Activated T-cell treated with anti-CD3 and anti-CD28 coated beads for 48 hours (primary cell): ENCODE measurements at regions not wholly inside any gene's neighbourhood (a gene's known extent, or its start where the extent isn't known, plus 50 kb on each side); places are given as distances from the start of the nearest gene placed in this dataset.

Experiments used
- DNase-seq: peaks from one replicate; pipeline ENCODE4 v3.0.0-alpha.2; 2020; ENCODE audit warnings: low read depth

DNA sequence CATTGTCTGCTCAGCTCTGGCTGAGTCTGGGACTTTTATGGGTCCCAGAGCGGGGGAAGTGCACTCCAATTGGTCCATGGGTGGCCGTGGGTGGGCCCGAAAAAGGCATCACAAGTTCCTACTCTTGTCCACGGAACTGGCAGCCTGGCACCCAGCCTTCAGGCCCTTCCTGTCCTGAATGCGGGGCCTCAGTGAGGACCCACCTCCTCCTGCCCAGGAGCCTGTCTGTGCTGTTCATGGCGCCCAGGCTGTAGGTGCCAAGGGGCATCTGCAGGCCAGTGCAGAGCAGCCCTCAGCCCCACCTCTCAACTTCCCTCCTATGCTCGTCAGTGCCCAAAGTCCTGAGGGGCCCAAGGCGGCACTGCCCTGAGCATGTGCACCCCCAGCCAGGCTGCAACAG is 411.7 kb upstream of the KIRREL3 start:
- no peak for DNase-seq

DNA sequence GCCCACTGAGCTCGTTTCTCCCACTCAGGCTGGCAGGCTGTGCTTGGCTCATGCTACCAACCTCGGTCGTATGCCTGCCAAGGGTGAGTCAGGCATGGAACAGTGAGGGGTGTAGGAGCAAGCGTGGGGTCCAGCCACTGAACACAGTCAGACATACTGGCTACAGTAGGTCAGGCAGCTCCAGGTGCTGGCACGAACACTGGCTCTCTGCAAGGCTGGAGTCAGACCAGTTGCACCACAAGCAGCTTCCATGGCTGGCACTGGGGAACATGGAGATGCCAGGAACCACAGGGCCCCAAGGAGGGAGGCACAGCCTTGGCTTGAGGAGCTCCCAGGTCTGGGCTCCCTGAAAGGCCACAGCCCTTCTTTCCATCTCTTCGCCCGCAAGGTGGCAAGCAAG is 410.7 kb upstream of the KIRREL3 start:
- no peak for DNase-seq

DNA sequence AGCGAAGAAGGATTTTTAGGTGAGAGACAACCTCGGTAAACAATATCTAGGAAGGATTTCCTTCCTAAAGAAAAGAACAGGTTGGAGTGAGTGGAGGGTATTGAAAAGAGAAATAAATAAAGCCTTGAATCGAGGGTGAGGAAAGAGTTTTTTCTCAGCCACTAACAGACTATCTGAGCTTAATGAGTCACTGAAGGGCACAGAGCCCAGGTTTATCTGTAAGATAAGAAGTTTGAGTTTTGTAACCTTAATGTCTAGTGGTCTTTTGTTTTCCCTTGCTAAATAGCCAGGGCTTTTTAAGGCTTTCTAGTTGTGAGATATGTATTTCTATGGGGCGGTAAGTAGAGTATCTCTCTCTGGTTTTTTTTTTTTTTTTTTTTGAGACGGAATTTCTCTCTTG is 394.5 kb upstream of the KIRREL3 start:
- DNase-seq: no peak

- no peak for DNase-seq
Measured at GRCh38 chr11:127393460-127393997, 393.0 kb upstream of the KIRREL3 start.

GRCh38 chr11:127392575-127392974 is 392.0 kb upstream of the KIRREL3 start:
- DNase-seq: no peak

DNA sequence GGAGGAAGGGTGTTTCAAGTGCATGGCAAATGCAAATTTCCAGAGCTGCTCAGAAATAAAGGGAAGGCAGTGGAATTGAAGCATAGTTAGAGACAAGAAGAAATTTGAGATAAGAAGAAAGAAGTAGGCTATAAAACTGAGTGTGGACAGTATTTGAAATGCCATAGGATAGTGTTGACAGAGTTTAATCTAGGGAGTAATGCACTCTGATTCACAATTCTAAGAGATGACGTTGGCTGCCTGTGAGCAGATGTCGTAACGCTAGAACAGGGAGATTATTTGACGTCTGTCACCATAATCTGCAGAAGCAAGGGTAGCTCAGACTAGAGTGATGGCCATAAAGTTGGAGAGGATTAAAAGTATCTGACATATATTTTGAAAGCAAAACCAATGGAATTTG is 389.9 kb upstream of the KIRREL3 start:
- DNase-seq: no peak

DNA sequence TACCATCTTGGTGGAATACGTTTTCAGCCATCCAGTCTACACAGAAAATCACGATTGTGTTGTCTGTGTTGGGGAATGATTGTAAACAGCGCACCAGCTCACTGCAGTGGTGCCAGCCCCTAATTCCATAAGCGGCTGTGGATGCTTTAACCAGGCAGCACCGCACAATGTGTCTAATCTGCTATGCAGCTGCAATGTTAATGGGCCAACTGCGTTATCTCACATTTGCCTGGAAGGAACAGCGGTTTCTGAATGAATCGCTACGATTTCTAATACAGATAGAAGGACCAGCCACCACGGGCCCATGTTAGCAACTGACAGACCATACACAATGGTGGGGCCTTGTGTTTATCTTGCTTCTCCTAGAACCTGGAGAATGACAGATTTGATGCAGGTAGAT is 384.5 kb upstream of the KIRREL3 start:
- DNase-seq: no peak

- no peak for DNase-seq
Measured at GRCh38 chr11:127383026-127383425, 382.5 kb upstream of the KIRREL3 start.

GRCh38 chr11:127381247-127381646 is 380.7 kb upstream of the KIRREL3 start:
- no peak for DNase-seq

- no peak for DNase-seq
Measured at GRCh38 chr11:127379686-127380085, 379.1 kb upstream of the KIRREL3 start.

- DNase-seq: no peak
Measured at GRCh38 chr11:127376301-127376700, 375.7 kb upstream of the KIRREL3 start.

DNA sequence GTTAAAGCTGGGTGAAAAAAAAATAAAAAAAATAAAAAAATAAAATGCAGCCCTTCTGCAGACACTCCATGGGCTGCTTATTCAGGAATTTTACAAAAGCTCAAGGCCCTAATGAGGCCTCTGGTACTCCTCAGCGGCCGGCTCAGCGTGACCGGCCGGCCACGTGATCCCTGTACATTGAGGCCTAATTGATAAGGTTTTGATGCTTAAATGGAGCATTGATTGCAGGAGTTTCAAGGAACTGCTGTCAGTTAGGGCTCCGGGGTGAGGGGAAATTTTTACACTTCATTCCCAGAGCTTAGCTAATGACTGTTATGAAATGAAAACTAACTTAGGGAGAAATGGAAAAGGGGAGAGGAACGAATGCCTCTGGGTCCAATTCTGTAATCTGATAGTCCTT is 368.8 kb upstream of the KIRREL3 start:
- no peak for DNase-seq

DNA sequence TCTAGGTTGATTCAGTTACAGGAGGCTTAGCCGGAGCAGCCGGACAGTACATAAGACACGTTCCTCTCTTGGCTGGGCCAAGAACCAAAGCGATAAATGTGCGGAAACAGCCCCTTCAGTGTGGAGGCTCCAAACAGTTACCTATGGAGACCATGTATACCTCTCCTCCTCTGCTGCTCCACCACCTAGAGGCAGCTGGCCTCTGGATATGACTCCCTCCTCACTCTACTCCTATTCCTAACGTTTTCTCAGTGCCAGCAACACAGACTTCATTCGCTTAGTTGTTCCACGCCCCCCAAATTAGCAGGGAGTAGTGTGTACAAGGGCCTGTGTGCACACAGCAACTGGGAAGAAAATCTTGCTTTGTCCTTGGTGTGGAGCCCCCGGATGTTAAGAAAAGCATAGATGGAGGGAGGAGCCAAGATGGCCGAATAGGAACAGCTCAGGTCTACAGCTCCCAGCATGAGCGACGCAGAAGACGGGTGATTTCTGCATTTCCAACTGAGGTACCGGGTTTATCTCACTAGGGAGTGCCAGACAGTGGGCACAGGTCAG is 362.3 kb upstream of the KIRREL3 start:
- DNase-seq: no peak

- no peak for DNase-seq
Measured at GRCh38 chr11:127358160-127358559, 357.6 kb upstream of the KIRREL3 start.

DNA sequence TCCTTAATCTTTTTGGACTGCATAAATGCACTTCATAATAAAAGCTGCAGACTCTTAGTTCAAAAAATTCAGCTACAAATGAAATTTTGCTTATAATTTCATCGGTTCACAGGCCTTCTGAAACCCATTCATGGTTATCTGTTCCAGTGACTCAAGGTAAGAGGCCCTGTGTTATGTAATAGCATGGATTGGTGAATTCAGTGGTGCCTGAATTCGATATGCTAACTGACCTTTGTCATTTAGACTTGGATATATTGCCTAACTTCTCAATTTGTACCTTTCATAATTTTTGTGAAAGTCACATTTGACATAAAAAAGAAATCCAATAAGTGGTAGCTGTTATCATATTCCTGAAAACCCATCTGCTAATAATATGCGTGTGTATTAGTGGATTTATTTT is 349.9 kb upstream of the KIRREL3 start:
- DNase-seq: no peak

- DNase-seq: no peak
Measured at GRCh38 chr11:127345819-127346459, 345.4 kb upstream of the KIRREL3 start.

GRCh38 chr11:127340438-127340837 is 339.9 kb upstream of the KIRREL3 start:
- no peak for DNase-seq

DNA sequence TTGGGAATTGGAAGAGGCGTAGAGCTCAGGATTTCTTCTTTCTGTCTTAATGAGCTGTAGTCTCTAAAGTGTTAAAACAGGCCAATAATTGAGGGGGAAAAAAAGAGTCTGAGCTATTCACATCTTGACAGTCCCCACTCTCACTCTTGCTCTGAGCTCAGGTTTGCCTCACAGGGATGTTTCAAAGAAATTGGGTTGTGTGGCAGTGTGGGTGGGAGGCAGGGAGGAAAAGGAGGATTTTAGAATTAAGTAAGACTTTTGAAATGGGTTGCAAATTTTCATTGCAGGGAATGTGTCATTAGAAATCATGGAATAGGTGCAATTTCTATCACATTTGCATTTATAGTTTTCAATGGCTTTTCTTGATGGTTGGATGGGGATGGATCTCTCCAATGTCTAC is 338.8 kb upstream of the KIRREL3 start:
- DNase-seq: no peak

- no peak for DNase-seq
Measured at GRCh38 chr11:127338380-127339259, 338.1 kb upstream of the KIRREL3 start.

GRCh38 chr11:127334466-127334865 is 333.9 kb upstream of the KIRREL3 start:
- DNase-seq: no peak

GRCh38 chr11:127332896-127333295 is 332.3 kb upstream of the KIRREL3 start:
- no peak for DNase-seq

DNA sequence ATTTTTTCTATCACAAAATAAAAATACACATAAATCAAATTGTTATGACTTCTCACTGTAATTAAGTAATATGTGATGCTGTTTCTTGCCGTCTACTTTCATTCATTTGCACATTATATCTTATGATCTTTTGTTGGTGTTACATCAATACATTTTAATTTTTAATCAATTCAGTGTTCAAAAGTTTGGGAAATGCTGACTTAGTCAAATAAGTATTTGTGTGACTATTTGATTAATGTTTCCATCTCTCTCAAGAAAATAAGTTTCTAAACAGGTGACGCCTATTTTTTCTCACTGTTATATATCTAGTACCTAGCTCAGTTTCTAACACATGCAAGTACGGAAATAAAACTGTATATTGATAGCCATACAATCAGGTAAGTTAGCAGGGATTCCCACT is 329.5 kb upstream of the KIRREL3 start:
- DNase-seq: no peak

GRCh38 chr11:127308291-127308690 is 307.7 kb upstream of the KIRREL3 start:
- DNase-seq: no peak
